Mesenchymal stem cell (in vitro differentiated cells and primary cell): ENCODE measurements at regions not wholly inside any gene's neighbourhood (a gene's known extent, or its start where the extent isn't known, plus 50 kb on each side); places are given as distances from the start of the nearest gene placed in this dataset.

Source experiments
- DNase-seq: peaks from one replicate; pipeline ENCODE4 v3.0.0-alpha.2; 2013
- H2AFZ ChIP-seq: one replicate; pipeline ENCODE4 v1.6.1; 2013; ENCODE audit warnings: low read depth, mild to moderate bottlenecking, control low read depth, inconsistent platforms, low read length, moderate library complexity
- H2AK5ac ChIP-seq: 2 replicates; pipeline ENCODE4 v1.6.1; 2013; ENCODE audit warnings: low read length, moderate library complexity, mild to moderate bottlenecking, inconsistent platforms; ENCODE audit not compliant: severe bottlenecking
- H2BK120ac ChIP-seq: one replicate; pipeline ENCODE4 v1.6.1; 2013; ENCODE audit warnings: low read depth, mild to moderate bottlenecking, inconsistent platforms, low read length, moderate library complexity
- H2BK12ac ChIP-seq, 2 experiments: one replicate each; pipeline ENCODE4 v1.6.1; 2013; ENCODE audit warnings: inconsistent platforms in 2 of 2, low read length in 2 of 2, mild to moderate bottlenecking in 2 of 2, moderate library complexity in 2 of 2, control low read depth in 1 of 2
- H2BK15ac ChIP-seq: one replicate; pipeline ENCODE4 v1.6.1; 2013; ENCODE audit warnings: mild to moderate bottlenecking, low read depth, inconsistent platforms; ENCODE audit not compliant: poor library complexity, severe bottlenecking
- H2BK5ac ChIP-seq: 2 replicates; pipeline ENCODE4 v1.6.1; 2013; ENCODE audit warnings: low read depth, mild to moderate bottlenecking, low read length, control low read depth, inconsistent platforms; ENCODE audit not compliant: poor library complexity, severe bottlenecking
- H3K14ac ChIP-seq, 2 experiments: one replicate each; pipeline ENCODE4 v1.6.1; 2013; ENCODE audit warnings: inconsistent platforms in 2 of 2, low read length in 2 of 2, control low read depth in 1 of 2, mild to moderate bottlenecking in 1 of 2, moderate library complexity in 1 of 2
- H3K18ac ChIP-seq, 2 experiments: one replicate each; pipeline ENCODE4 v1.6.1; 2013; ENCODE audit warnings: inconsistent platforms in 2 of 2, low read length in 2 of 2, control low read depth in 1 of 2, low read depth in 1 of 2, mild to moderate bottlenecking in 1 of 2
- H3K23ac ChIP-seq, 2 experiments: one replicate each; pipeline ENCODE4 v1.6.1; 2013; ENCODE audit warnings: inconsistent platforms in 2 of 2, low read length in 2 of 2, mild to moderate bottlenecking in 2 of 2, moderate library complexity in 2 of 2, control low read depth in 1 of 2
- H3K27ac ChIP-seq: 2 replicates; pipeline ENCODE4 v1.5.1; 2013; ENCODE audit warnings: mild to moderate bottlenecking, moderate library complexity, low read length, control low read depth, inconsistent platforms; ENCODE audit not compliant: poor library complexity, severe bottlenecking
- H3K27me3 ChIP-seq, 2 experiments: 2 replicates each; pipeline versions ENCODE4 v1.6.1 to v1.7.0; 2013; ENCODE audit warnings: low read length in 2 of 2, mild to moderate bottlenecking in 2 of 2, moderate library complexity in 2 of 2, control low read depth in 1 of 2, inconsistent platforms in 1 of 2; ENCODE audit not compliant: control insufficient read depth in 1 of 2, insufficient read depth in 1 of 2
- H3K36me3 ChIP-seq, 2 experiments: 2 replicates each; pipeline versions ENCODE4 v1.6.1 to v1.7.0; 2013; ENCODE audit warnings: low read length in 2 of 2, control low read depth in 1 of 2, inconsistent platforms in 1 of 2, low read depth in 1 of 2, mild to moderate bottlenecking in 1 of 2; ENCODE audit not compliant: insufficient read depth in 2 of 2, control insufficient read depth in 1 of 2
- H3K4ac ChIP-seq, 2 experiments: one replicate each; pipeline ENCODE4 v1.6.1; 2013; ENCODE audit warnings: inconsistent platforms in 2 of 2, low read length in 2 of 2, mild to moderate bottlenecking in 2 of 2, moderate library complexity in 2 of 2, control low read depth in 1 of 2, low read depth in 1 of 2
- H3K4me1 ChIP-seq: 2 replicates; pipeline ENCODE4 v1.6.1; 2013; ENCODE audit warnings: low read depth, low read length, control low read depth; ENCODE audit not compliant: control insufficient read depth, insufficient read depth
- H3K4me2 ChIP-seq: 2 replicates; pipeline ENCODE4 v1.6.1; 2013; ENCODE audit warnings: low read length, mild to moderate bottlenecking, inconsistent platforms; ENCODE audit not compliant: poor library complexity, severe bottlenecking
- H3K4me3 ChIP-seq, 2 experiments: 2 replicates each; pipeline versions ENCODE4 v1.5.1 to v1.7.0; 2013; ENCODE audit warnings: low read length in 2 of 2, mild to moderate bottlenecking in 2 of 2, control low read depth in 1 of 2, low read depth in 1 of 2; ENCODE audit not compliant: insufficient read depth in 1 of 2
- H3K79me1 ChIP-seq: replicated peaks from 2 replicates; pipeline ENCODE4 v1.6.1; 2013; ENCODE audit warnings: mild to moderate bottlenecking, control low read depth, low read length, inconsistent platforms; ENCODE audit not compliant: poor library complexity, severe bottlenecking
- H3K9ac ChIP-seq: 2 replicates; pipeline ENCODE4 v1.7.0; 2013; ENCODE audit warnings: mild to moderate bottlenecking, low read length, moderate library complexity
- H3K9me3 ChIP-seq: 2 replicates; pipeline ENCODE4 v1.7.0; 2013; ENCODE audit warnings: mild to moderate bottlenecking, low read length; ENCODE audit not compliant: control insufficient read depth
- H4K8ac ChIP-seq: one replicate; pipeline ENCODE4 v1.6.1; 2013; ENCODE audit warnings: inconsistent platforms, mild to moderate bottlenecking, low read length, moderate library complexity
- H4K91ac ChIP-seq: one replicate; pipeline ENCODE4 v1.6.1; 2013; ENCODE audit warnings: mild to moderate bottlenecking, low read length, inconsistent platforms
- WGBS: methylation state at CpG from one replicate; pipeline ENCODE4 v1.1.7; 2013; ENCODE audit warnings: mixed read lengths; 5-methylcytosine and 5-hydroxymethylcytosine counted together

- H3K9me3 ChIP-seq: peaks cover 13% of the 10 kb centered on the region
- H4K8ac ChIP-seq: no peak overlapping the region
- no peak overlapping the region for H2AK5ac ChIP-seq
- H2BK120ac ChIP-seq: no peak overlapping the region
- H4K91ac ChIP-seq: no peak overlapping the region
- no peak for DNase-seq
- no peak overlapping the region for H3K4me2 ChIP-seq
- H3K23ac ChIP-seq: no peak overlapping the region
- H2BK5ac ChIP-seq: no peak overlapping the region
- H3K27me3 ChIP-seq: no peaks in the 10 kb centered on the region
- peaks cover 4% of the 10 kb centered on the region for H3K4me1 ChIP-seq
- no peak overlapping the region for H3K27ac ChIP-seq
- no peak overlapping the region for H2BK12ac ChIP-seq
- no peak overlapping the region for H3K4ac ChIP-seq
- no peak overlapping the region for H3K14ac ChIP-seq
- H2BK15ac ChIP-seq: no peak overlapping the region
- H3K79me1 ChIP-seq: peaks cover 32% of the 10 kb centered on the region
- H2AFZ ChIP-seq: no peak overlapping the region
- no peak overlapping the region for H3K18ac ChIP-seq
- peaks cover 0 to 5% of the 10 kb centered on the region in 2 experiments for H3K36me3 ChIP-seq
- 96% methylated on average over 5 of the region's 5 CpGs for WGBS
- no peak overlapping the region for H3K9ac ChIP-seq
- H3K4me3 ChIP-seq: no peak overlapping the region
Observed at GRCh38 chr14:89587136-89587420, 170.0 kb upstream of the FOXN3 start.

GRCh38 chr14:89586258-89587135 lies 169.5 kb upstream of the FOXN3 start:
- WGBS: 100% methylated on average over 4 of the region's 5 CpGs

GRCh38 chr14:89578156-89578555 lies 161.1 kb upstream of the FOXN3 start:
- no peak overlapping the region for H3K4ac ChIP-seq
- H2BK120ac ChIP-seq: no peak overlapping the region
- H3K9ac ChIP-seq: no peak overlapping the region
- H4K8ac ChIP-seq: no peak overlapping the region
- H2AFZ ChIP-seq: no peak overlapping the region
- no peaks in the 10 kb centered on the region for H3K27me3 ChIP-seq
- H3K79me1 ChIP-seq: peaks cover 22% of the 10 kb centered on the region
- H3K27ac ChIP-seq: no peak overlapping the region
- no peak overlapping the region for H2BK12ac ChIP-seq
- no peak overlapping the region for H2BK5ac ChIP-seq
- no peak overlapping the region for H3K14ac ChIP-seq
- WGBS: 56% methylated on average over 4 of the region's 4 CpGs
- no peak overlapping the region for H2AK5ac ChIP-seq
- no peak overlapping the region for H4K91ac ChIP-seq
- H3K4me1 ChIP-seq: peaks cover 1% of the 10 kb centered on the region
- no peaks in the 10 kb centered on the region for H3K9me3 ChIP-seq
- peak; percentile 17 for DNase-seq
- H3K4me3 ChIP-seq: no peak overlapping the region
- peaks cover 0 to 9% of the 10 kb centered on the region in 2 experiments for H3K36me3 ChIP-seq
- no peak overlapping the region for H3K18ac ChIP-seq
- H3K23ac ChIP-seq: no peak overlapping the region
- no peak overlapping the region for H3K4me2 ChIP-seq
- no peak overlapping the region for H2BK15ac ChIP-seq

More at GRCh38 chr14:89586258-89587135, 169.5 kb upstream of the FOXN3 start:
- no peak overlapping the region for H2AFZ ChIP-seq
- H3K27ac ChIP-seq: no peak overlapping the region
- no peak overlapping the region for H2BK5ac ChIP-seq
- H3K23ac ChIP-seq: no peak overlapping the region
- no peak overlapping the region for H3K4ac ChIP-seq
- H3K14ac ChIP-seq: no peak overlapping the region
- no peak overlapping the region for H3K4me3 ChIP-seq
- no peak overlapping the region for H2BK12ac ChIP-seq
- H2BK15ac ChIP-seq: no peak overlapping the region
- peaks cover 4% of the 10 kb centered on the region for H3K4me1 ChIP-seq
- no peaks in the 10 kb centered on the region for H3K27me3 ChIP-seq
- peaks cover 30% of the 10 kb centered on the region for H3K79me1 ChIP-seq
- H2AK5ac ChIP-seq: no peak overlapping the region
- H3K18ac ChIP-seq: no peak overlapping the region
- H3K9me3 ChIP-seq: peaks cover 8% of the 10 kb centered on the region
- H4K8ac ChIP-seq: no peak overlapping the region
- H3K4me2 ChIP-seq: no peak overlapping the region
- no peak overlapping the region for H3K9ac ChIP-seq
- no peak overlapping the region for H2BK120ac ChIP-seq
- peaks cover 0 to 4% of the 10 kb centered on the region in 2 experiments for H3K36me3 ChIP-seq
- no peak overlapping the region for H4K91ac ChIP-seq
- no peak for DNase-seq

- Histone ChIP-seq H3K23ac (no peak overlapping the region), H3K14ac (no peak overlapping the region), H3K4me2 (no peak overlapping the region), H3K9me3 (no peaks in the 10 kb centered on the region), H3K4me1 (peaks cover 1% of the 10 kb centered on the region), H3K18ac (no peak overlapping the region), H4K91ac (no peak overlapping the region), H3K4me3 (no peak overlapping the region), H4K8ac (no peak overlapping the region), H3K27me3 (no peaks in the 10 kb centered on the region), H2BK5ac (no peak overlapping the region), H3K9ac (no peak overlapping the region), H2BK120ac (no peak overlapping the region), H3K4ac (no peak overlapping the region), H2AFZ (no peak overlapping the region), H3K79me1 (peaks cover 23% of the 10 kb centered on the region), H3K36me3 (peaks cover 0 to 9% of the 10 kb centered on the region in 2 experiments), H2BK15ac (no peak overlapping the region), H3K27ac (no peak overlapping the region), H2AK5ac (no peak overlapping the region), H2BK12ac (no peak overlapping the region)
- DNase-seq: no peak
- WGBS: 51% methylated on average over 7 of the region's 8 CpGs
Observed at GRCh38 chr14:89576960-89577359, 159.9 kb upstream of the FOXN3 start.
